ENCODE measurements at regions not wholly inside any gene's neighbourhood (a gene's known extent, or its start where the extent isn't known, plus 50 kb on each side); places are given as distances from the start of the nearest gene placed in this dataset.

- H3K27me3 ChIP-seq = no peaks in the 10 kb centered on the region
- DNase-seq (ENCODE audit: low spot score in 2 of 2) = peak; percentile 79 to 81
- 50% methylated on average over 4 of the region's 4 CpGs for WGBS
These were observed 473.0 kb downstream of the NTRK2 start for GRCh38 chr9:85142496-85142911.

GRCh38 chr9:85137696-85138095 lies 468.2 kb downstream of the NTRK2 start:
- Histone ChIP-seq H3K4me3 (no peak overlapping the region), H3K4me1 (peaks cover 8% of the 10 kb centered on the region), H3K27me3 (no peaks in the 10 kb centered on the region), H3K36me3 (no peaks in the 10 kb centered on the region), H3K27ac (no peak overlapping the region), H3K9me3 (no peaks in the 10 kb centered on the region)
- DNase-seq (ENCODE audit: low spot score in 2 of 2) = no peak
- 52% methylated on average over 5 of the region's 5 CpGs for WGBS
- TF ChIP-seq EP300 (IDR thresholded peaks at IDR 0.05) = no peak
- no peak for TF ChIP-seq POLR2A (IDR thresholded peaks at IDR 0.05)
- no peak for TF ChIP-seq POLR2AphosphoS5 (IDR thresholded peaks at IDR 0.05)
- TF ChIP-seq CTCF (IDR thresholded peaks at IDR 0.05) = no peak

More at GRCh38 chr9:85142496-85142911, 473.0 kb downstream of the NTRK2 start:
- H3K27ac ChIP-seq = no peak overlapping the region
- no peaks in the 10 kb centered on the region for H3K9me3 ChIP-seq
- no peak overlapping the region for H3K4me3 ChIP-seq
- peaks cover 18% of the 10 kb centered on the region for H3K4me1 ChIP-seq
- H3K36me3 ChIP-seq = no peaks in the 10 kb centered on the region
- TF ChIP-seq POLR2AphosphoS5 (IDR thresholded peaks at IDR 0.05) (no peak), POLR2A (IDR thresholded peaks at IDR 0.05) (no peak), EP300 (IDR thresholded peaks at IDR 0.05) (no peak), CTCF (IDR thresholded peaks at IDR 0.05) (no peak)

- H3K9me3 ChIP-seq = no peaks in the 10 kb centered on the region
- no peak overlapping the region for H3K27ac ChIP-seq
- no peak overlapping the region for H3K4me3 ChIP-seq
- no peaks in the 10 kb centered on the region for H3K36me3 ChIP-seq
- TF ChIP-seq CTCF (IDR thresholded peaks at IDR 0.05) (no peak), POLR2AphosphoS5 (IDR thresholded peaks at IDR 0.05) (no peak), EP300 (IDR thresholded peaks at IDR 0.05) (no peak), POLR2A (IDR thresholded peaks at IDR 0.05) (no peak)
- WGBS = 87% methylated on average over 7 of the region's 7 CpGs
- DNase-seq (ENCODE audit: low spot score in 2 of 2) = no peak
- no peaks in the 10 kb centered on the region for H3K27me3 ChIP-seq
- peaks cover under 1% of the 10 kb centered on the region for H3K4me1 ChIP-seq
These were observed 467.5 kb downstream of the NTRK2 start for GRCh38 chr9:85136987-85137386.

- Histone ChIP-seq H3K36me3 (no peaks in the 10 kb centered on the region), H3K27ac (no peak overlapping the region), H3K9me3 (no peaks in the 10 kb centered on the region), H3K27me3 (no peaks in the 10 kb centered on the region), H3K4me1 (no peaks in the 10 kb centered on the region), H3K4me3 (no peak overlapping the region)
- TF ChIP-seq EP300 (IDR thresholded peaks at IDR 0.05) = no peak
- DNase-seq (ENCODE audit: low spot score in 2 of 2) = no peak
These were observed 467.0 kb downstream of the NTRK2 start for GRCh38 chr9:85136507-85136906.

- Histone ChIP-seq H3K4me1 (no peaks in the 10 kb centered on the region), H3K27ac (no peak overlapping the region), H3K9me3 (no peaks in the 10 kb centered on the region), H3K36me3 (no peaks in the 10 kb centered on the region), H3K27me3 (no peaks in the 10 kb centered on the region), H3K4me3 (no peak overlapping the region)
- 88% methylated on average over 3 of the region's 3 CpGs for WGBS
- no peak for DNase-seq (ENCODE audit: low spot score in 2 of 2)
- TF ChIP-seq POLR2A (IDR thresholded peaks at IDR 0.05) = no peak
- TF ChIP-seq CTCF (IDR thresholded peaks at IDR 0.05) = no peak
- no peak for TF ChIP-seq POLR2AphosphoS5 (IDR thresholded peaks at IDR 0.05)
- TF ChIP-seq EP300 (IDR thresholded peaks at IDR 0.05) = no peak
These were observed 461.2 kb downstream of the NTRK2 start for GRCh38 chr9:85130764-85131163.

GRCh38 chr9:85130260-85130659 lies 460.7 kb downstream of the NTRK2 start:
- Histone ChIP-seq H3K4me1 (no peaks in the 10 kb centered on the region), H3K27ac (no peak overlapping the region), H3K36me3 (no peaks in the 10 kb centered on the region), H3K27me3 (no peaks in the 10 kb centered on the region), H3K9me3 (no peaks in the 10 kb centered on the region), H3K4me3 (no peak overlapping the region)
- DNase-seq (ENCODE audit: low spot score in 2 of 2) = no peak
- TF ChIP-seq POLR2AphosphoS5 (IDR thresholded peaks at IDR 0.05) (no peak), EP300 (IDR thresholded peaks at IDR 0.05) (no peak), POLR2A (IDR thresholded peaks at IDR 0.05) (no peak), CTCF (IDR thresholded peaks at IDR 0.05) (no peak)
- 89% methylated on average over 2 of the region's 2 CpGs for WGBS
